Daoy (cell line): ENCODE measurements at regions not wholly inside any gene's neighbourhood (a gene's known extent, or its start where the extent isn't known, plus 50 kb on each side); places are given as distances from the start of the nearest gene placed in this dataset.
"Not testable (repeated sequence)": the region's sequence is repeated elsewhere in the genome, so short reads cannot be mapped to it uniquely, and the experiment has no call there.

Source experiments
- DNase-seq: peaks from one replicate; pipeline ENCODE4 v3.0.0-alpha.2; 2015; ENCODE audit warnings: low read depth

DNA sequence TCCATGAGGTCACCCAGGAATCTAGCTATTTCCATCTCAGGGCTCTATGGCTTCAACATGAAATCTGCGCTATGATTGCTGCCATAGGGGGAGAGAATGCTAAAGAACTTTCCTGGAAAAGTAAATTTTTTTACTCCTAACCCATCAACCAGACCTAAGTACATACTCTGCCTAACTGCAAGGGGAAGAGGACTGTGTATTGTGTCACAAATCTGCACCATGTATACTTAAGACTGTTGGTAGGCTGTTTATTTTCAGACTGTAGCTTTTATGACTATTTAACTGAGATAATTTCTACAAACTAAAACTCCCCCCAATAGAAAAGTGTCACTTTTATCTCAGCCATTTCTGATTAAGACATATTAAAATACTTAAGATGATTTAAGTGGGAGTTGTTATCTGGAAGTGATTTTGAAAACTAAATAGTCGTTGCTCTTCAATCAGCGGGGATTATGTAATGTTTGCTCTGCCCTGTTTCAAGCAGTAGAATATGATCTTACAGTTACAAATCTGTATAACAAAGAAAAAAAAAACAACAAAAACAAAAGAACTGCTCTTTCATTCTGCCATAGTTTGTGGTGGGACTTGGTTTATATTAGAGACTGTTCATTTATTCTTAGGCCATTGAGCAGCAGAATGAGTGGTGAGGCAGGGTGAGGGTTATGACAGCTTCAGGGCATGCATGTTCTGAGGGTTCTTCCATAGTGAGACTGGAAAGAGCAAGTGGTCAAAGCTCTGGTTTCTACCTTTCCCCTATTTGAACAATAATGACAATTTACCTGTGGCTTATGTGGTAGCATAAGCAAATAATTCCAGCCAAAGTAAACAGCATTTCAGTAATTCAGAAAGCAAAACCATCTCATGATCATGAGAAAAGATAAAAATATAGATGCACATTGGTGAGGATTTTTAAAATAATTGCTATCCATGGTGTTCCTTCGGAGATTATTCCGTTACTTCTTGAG lies 126.3 kb upstream of the CEP162 start:
- DNase-seq: no peak

DNA sequence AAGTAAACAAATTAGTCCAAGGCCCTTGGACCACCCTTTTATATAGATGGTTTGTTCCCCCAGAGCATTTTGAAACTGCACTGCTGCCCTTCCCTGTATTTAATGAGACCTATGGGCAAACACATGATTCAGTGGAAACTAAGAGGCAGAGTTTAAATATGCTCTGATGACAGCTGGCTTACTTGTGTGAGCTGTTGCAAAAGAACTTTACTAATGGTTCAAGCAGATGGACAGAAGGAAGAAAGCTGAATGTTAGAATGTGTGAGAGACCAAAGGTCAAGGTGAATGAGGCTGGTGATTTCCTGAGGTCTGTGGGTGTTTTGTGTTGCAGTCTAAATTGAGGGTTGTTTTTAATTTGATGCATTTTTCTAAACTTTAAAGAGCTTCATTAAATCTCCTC lies 123.0 kb upstream of the CEP162 start:
- no peak for DNase-seq

DNA sequence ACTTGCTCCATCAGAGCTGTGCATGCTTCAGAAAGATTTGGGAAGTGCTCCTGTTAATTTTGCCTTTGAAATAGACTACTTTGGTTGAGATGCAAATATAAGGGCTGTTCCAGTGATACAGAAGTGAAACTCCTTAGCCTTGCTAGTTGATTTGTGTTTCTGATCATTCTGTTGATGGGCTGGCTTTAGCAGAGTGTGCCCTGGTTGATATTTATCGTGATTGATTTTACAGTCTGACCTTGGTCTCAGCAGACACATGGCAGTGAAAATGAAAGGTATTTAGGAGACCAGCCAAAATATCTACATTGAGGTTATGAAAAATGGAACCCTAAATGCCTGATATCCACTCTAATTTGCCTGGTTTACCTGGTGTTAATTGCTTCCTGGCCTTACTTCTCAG lies 122.1 kb upstream of the CEP162 start:
- no peak for DNase-seq

DNA sequence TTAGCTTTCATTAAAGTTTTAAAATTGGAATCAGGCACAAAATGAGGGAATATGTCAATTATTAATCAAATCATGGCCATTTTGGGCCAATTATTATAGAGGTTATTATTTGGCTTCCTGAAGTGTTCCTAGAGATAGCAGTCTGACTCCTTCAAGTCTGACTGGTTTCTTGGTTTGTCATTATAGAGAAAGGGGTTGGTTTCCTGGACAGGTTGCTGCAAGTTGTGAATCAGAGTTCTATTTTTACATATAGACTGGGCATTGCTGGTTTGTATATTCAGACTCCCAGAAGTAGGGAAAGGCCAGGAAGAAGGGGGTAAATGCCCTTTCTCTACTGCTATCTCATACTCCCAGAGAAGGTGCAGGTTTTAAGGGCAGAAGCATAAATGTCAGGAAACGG lies 121.4 kb upstream of the CEP162 start:
- DNase-seq: no peak

DNA sequence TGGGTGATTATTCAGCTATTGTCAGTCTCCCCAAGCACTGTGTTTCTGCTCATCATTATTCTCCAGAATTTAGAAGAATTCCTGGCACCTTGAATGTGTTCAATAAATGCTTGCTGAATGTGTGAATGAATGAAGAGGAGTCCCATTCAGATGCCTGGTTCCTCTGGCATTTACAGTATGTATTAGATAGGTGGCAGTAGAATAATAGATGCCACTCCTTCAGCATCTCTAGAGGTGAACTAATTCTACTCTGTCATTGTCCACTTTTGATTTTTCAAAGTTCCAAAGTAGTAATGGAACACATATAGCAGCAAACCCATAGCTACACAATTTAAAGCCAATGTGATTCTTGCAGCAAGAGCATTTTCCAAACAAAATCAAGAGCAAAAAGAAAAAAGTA lies 118.9 kb upstream of the CEP162 start:
- no peak for DNase-seq

DNA sequence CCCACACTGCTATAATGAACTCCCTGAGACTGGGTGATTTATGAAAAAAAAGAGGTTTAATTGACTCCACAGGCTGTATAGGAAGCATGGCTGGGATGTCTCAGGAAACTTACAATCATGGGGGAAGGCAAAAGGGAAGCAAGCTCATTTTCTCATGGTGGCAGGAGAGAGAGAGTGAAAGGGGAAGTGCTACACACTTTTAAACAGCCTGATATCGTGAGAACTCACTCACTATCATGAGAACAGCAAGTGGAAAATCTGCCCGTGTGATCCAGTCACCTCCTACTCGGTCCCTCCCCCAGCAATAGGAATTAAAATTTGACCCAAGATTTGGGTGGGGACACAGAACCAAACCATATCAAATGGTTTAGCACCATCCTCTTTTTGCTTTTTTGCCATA lies 116.6 kb upstream of the CEP162 start:
- DNase-seq: no peak

DNA sequence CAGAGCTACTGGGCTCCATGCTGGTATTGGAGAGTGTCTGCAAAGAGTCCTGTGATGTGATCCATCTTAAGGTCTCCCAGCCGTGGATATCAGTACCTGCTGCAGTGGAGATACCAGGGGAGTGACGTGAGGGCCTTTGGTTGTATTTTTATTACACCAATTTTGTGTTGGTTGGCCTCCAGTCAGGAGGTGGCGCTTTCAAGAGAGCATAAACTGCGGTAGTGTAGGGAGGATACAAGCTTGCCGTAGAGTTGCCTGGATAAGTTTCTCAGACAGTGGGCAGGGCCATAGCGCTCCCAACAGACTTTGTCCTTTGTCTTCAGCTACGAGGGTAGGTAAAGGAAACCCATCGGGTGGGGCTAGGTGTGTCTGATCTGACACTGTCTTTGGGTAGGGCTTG lies 113.0 kb upstream of the CEP162 start:
- no peak for DNase-seq

DNA sequence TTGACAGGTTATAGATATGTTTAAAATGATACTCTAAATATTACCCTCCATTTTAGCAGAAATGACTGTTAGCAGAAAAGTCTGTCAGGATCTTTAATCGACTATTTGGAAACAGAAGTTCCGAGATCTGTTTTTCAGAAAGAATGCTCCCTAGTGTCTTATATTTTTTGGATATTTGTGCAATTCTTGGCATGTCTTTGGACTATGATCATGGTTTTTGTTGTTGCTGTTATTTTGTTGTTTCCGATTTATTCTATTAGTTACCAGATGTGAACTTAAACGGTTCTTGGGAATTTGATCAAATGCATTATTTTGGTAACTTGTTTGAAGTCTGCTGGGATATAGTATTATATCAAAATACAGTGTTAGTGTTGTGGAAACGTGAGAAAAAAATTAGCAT lies 106.4 kb upstream of the CEP162 start:
- DNase-seq: no peak

DNA sequence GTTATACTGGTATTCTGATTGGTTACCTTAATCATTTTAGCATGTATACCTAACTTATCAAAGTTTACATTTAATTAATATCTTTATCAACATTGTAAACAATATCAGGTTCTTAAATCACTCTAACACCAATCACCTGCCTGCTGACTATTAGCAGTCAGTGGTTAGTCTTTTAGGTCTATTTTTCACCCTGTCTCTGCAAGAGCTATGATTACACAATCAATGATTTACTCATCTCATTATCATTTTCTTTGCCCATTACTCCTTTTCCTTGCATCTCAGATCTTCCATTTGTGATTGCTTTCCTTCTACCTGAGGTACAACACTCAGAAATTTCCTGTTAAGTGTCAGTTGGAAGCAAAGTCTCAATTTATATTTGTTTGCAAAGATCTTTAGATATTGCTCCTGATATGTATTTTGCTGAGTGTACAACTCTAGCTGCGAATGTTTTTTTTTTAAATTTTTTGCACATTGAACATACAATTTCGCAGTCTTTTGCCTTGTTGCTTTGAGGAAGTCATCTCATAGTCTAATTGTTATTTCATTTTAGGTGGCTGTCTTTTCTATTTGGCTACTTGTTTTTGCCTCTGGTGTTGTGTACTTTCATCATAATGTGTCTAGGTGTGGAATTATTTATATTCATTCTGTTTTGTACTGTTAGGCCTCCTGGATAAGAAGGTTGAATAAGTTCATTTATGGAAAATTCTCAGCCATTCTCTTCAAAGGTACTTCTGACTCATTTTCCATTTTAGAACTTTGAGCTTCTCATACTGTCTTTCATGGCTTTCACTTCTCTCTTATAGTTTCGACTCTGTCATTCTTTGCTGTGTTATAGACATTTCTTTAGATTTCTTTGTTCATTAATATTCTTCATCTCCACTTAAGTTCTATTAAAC lies 104.9 kb upstream of the CEP162 start:
- no peak for DNase-seq

DNA sequence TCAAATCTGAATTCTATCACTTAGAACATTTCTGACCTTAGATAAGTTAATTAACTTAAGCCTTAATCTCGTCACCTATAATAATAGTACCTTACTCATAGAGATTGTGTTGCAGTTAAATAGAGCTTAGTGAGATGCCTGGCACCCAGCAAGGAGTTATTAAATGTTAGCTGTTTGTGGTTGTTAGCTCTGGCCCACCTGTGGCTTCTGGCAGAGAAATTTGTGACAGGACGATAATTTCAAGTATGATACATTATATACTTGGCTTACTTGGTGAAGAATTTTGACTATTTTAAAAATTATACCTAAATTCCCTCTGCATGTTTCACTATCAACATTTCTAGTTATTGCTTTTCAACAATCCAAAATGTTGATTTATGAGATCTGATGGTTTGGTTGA lies 102.9 kb upstream of the CEP162 start:
- DNase-seq: no peak

DNA sequence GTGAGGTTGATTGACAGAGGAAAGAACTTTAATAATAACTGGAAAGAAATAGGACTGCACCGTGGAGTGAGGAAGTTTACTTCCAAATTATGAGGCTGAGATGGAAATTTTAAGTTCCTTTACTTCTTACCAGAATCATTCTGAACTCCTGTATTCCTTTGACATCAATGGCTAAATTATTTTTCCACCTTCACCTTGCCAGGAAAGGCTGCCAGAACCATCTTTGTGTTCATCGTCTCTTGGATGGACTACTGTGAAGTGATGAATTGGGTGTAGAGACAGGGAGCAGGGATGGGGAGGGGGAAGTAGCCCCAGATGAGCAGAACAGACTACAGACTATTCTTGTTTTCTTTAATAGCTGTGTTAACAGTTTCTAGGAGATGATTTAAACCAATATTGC lies 102.1 kb upstream of the CEP162 start:
- DNase-seq: no peak

DNA sequence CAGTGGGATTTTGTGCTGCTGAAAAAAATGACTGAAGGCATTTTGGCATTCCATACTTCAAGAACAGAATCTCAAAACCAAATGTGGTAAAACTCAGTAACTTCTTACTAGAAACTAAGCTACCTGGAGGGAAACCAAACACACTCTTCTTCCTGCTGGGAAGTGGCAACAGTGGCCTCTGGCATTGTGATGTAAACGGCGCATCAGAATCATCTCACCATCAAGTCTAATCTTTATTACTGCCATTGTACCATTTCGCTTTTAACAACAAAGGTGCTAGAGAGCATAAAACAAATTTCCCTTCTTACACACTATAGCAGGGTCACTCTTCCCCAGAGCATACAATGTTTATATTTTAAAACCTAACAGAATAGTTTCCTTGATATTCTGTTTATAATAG lies 101.6 kb upstream of the CEP162 start:
- DNase-seq: no peak

DNA sequence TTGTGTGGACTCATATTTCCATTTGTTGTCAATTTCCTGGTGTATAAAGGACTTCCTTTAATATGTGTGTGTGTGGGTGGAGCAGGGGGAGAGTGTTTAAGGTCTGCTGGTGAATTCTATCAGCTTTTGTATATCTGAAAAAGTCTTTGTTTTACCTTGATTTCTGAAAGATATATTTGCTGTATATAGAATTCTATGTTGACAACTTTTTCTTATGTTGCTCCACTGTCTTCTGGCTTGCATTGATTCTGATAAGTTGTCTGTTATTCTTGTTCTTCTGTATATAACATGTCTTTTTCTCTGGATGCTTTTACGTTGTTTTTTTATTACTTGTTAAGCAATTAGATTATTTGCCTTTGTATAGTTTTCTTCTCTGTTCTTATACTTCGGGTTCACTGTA lies 90.0 kb upstream of the CEP162 start:
- DNase-seq: no peak

DNA sequence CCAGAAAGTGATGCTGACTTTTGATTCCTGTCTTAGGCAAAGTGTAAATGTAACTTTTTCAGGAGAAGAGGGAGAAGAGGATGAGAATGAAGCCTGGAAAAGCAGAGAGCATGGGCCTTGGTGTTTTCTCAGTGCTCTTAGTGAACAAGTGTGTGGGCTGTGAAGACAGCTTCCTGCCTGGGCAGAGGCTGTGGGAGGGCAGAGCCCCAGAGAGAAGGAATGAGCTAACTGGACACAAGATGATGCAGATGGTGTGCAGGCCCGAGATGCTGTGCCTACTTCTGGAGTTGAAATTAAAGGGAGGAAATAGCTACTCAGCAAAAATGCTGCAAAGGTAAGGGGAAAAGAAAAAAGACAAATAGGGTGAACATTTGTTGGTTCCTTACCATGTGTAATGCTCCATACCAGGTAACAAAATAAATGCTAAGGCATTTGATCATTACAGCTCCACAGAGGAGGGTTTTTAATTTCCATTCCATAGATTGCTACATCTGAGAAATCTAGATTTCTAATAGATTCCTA lies 87.0 kb upstream of the CEP162 start:
- no peak for DNase-seq

DNA sequence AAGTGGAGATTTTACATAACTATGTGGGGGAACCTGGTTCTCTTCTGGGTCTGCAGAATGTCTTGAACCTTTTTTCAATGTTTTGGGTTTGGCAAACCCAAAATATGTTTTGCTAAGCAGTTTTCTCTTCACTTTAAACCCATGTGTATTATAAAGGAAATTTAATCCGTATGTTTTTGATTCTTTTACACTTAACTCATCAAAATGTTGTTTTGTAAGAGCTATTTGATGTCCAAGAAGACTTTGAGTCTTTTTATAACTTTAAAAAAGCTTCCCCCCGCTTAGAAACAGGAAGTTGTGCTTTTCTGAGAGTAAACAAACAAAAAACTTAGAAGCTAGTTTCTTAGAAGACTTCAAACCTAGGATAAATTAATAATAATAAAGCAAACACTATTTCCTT lies 81.9 kb upstream of the CEP162 start:
- DNase-seq: no peak

DNA sequence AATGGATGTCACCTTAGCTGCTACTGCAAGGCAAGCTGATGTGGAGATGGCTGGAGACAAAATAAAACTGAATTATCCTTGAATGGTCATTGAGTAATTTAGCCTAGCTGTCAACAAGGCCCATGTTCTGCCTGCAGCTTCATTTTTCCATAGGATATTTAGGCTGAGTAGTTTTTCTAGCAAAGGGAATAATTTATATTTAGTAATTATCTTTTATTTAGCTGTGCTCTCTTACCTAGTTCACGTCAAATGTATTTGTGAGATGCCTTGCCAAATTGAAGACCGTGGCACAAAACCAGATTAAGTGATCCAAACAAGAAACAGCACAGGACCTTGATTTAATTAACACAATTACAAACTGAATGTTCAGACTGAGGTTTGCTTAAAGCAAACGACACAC lies 77.4 kb upstream of the CEP162 start:
- no peak for DNase-seq

DNA sequence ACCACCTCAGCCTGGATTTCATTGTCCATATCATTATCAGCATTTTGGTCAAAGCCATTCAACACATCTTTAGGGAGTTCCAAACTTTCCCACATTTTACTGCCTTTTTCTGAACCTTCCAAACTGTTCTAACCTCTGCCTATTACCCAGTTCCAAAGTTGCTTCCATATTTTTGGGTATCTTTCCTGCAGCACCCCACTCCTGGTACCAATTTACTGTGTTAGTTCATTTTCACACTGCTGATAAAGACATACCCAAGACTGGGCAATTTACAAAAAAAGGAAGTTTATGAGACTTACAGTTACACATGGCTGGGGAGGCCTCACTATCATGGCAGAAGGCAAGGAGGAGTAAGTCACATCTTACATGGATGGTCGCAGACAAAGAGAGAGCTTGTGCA lies 63.6 kb upstream of the CEP162 start:
- DNase-seq: not testable (repeated sequence)

DNA sequence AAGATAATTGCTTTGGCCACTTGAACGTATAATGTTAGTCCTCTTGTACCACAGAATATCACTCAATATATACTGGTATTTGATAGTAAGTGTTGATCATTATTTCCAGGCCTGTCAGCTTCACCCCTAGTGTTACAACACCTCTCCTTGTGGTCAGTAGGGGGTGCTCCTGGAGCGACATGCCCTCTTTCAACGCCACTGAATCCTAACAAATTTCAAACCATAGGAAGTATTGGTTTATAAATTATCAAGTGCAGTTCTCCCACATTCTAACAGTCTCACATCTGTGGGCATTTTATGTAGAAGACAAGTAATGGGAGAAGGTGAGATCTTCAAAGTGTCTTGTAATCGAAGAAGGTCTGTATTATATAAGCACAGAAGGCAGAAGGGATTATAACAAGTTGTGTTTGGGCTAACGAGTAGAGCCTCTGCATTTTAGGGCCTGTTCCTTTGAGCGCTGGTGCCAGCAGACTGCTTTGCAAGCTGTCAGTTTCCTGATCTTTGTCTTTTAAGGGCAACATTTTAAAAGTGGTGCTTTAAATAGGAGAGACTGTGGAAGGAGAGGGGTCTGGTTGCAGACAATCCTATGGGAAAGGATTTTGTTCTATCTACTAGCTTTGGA lies 57.1 kb upstream of the CEP162 start:
- peak; percentile 17 for DNase-seq

DNA sequence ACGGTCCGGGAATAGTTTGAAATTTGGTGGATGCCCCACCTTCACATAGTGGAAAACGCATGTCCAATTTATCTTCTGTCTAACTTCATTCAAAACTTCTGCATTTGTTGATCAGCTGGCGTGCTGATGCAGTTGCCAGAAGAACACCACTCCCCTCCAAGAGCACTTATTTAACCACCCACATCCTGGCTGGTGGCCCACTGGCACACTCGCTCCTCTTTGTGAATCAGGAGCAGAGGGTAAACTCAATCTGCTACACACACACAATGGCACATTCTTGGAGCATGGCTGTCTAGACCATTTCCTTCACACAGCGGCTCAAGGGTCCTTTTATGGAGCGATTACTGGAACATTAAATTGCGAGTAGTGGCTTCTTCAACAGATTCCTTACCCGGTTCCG lies 55.1 kb upstream of the CEP162 start:
- peak; percentile 90 for DNase-seq

DNA sequence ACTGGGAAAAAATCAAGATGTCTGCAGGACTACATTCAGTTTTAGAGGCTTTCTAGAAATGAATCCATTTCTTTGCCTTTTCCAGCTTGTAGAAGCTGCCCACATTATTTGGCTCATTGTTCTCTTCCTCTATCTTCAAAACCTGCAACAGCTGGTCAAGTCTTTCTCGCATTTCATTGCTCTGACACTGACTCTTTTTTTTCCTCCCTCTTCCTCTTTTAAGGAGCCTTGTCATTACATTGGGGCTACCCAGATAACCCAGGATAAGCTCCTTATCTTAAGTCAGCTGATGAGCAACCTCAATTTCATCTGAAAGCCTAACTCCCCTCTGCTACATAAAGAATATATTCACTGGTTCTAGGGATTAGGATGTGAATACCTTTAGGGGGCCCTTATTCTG lies 53.2 kb upstream of the CEP162 start:
- DNase-seq: no peak

DNA sequence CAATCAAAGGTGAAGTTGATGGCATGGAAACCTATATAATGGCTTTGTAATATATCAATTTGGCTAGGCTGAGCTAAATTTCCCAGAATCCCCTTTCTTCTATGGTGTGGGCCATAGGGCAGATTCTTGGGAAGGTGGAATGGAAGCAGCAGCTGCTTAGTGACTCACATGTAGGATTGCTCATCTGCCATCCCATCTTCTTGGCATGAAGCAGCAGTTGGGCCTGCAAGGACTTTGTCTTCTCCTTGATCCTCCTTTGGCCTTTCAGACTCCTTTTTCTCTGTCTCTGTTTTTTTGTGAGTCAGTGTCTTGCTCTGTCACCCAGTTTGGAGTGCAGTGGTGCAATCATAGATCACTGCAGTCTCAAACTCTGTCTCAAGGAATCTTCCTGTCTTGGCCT lies 52.6 kb upstream of the CEP162 start:
- peak; percentile 49 for DNase-seq

DNA sequence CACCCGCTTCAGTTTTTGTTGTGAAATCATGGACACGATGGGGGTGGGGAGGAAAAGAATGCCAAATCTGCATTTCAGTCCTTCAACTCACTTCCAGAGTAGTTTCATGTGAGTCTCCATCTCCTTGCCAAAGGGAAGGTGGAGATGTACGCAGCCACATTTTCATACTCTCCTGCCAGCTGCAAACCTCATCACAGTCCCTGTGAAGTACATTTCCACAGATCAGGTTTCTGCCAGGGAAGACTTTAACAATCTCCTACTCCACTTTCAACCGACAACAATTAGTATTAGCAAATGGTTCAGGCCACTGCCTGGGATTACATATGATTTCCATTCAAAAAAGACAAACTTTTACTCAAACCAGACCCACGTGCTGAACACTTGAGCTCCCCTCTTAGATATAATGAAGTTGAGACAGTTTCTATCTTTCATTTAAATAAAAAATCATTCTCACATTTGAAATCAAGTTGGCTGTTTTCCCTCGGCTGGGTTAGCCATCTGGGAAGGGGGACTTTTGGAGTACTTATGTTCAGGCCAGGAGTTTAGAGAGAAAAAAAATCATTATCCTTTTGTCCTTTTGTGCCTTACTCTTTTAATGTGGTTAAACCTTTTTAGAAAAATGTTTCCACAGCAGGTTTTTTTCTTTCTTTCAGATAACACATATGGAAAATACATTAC lies 51.0 kb upstream of the CEP162 start:
- DNase-seq: peak; percentile 16
